WTC11 (cell line): ENCODE measurements at regions not wholly inside any gene's neighbourhood (a gene's known extent, or its start where the extent isn't known, plus 50 kb on each side); places are given as distances from the start of the nearest gene placed in this dataset.

ENCODE experiments used
- ATAC-seq: fragments of 200-7000 bp; cut with Tn5 transposase; 2 replicates; pipeline ENCODE4 v1.10.0; 2021; ENCODE audit warnings: mild to moderate bottlenecking, moderate library complexity
- CTCF ChIA-PET: fragments of 300-600 bp; sonication (Branson Sonifier 250); formaldehyde crosslinking; loops from one replicate; lab custom pipeline; 2021; ENCODE audit warnings: antibody characterized with exemption; lab: Charles Lee
- POLR2A ChIA-PET: fragments of 350-600 bp; sonication (Branson Sonifier 250); formaldehyde crosslinking; loops from one replicate; lab custom pipeline; 2021; ENCODE audit warnings: antibody characterized with exemption; lab: Charles Lee
- DNase-seq: peaks from one replicate; pipeline ENCODE4 v3.0.0; 2021; ENCODE audit warnings: low spot score
- H3K27ac Mint-ChIP-seq: 2 replicates; pipeline ENCODE4 v1.8.0; 2021; ENCODE audit warnings: mixed read lengths
- H3K27me3 Mint-ChIP-seq: 2 replicates; pipeline ENCODE4 v1.8.0; 2021; ENCODE audit warnings: low read depth, mild to moderate bottlenecking, moderate library complexity, mixed read lengths
- H3K36me3 Mint-ChIP-seq: 2 replicates; pipeline ENCODE4 v1.8.0; 2021; ENCODE audit warnings: mixed read lengths
- H3K4me1 Mint-ChIP-seq: 2 replicates; pipeline ENCODE4 v1.8.0; 2022; ENCODE audit warnings: mixed read lengths
- H3K4me3 Mint-ChIP-seq: 2 replicates; pipeline ENCODE4 v1.8.0; 2021; ENCODE audit warnings: mild to moderate bottlenecking, moderate library complexity, mixed read lengths
- H3K9me3 Mint-ChIP-seq: 2 replicates; pipeline ENCODE4 v1.8.0; 2021; ENCODE audit warnings: mixed read lengths
- ATF3 ChIP-seq: sonication (generic); formaldehyde crosslinking; conservative IDR thresholded peaks from 2 replicates; pipeline ENCODE4 v1.8.1; 2022; ENCODE audit warnings: mild to moderate bottlenecking, missing genetic modification reagents
- CREM ChIP-seq: sonication (generic); formaldehyde crosslinking; IDR thresholded peaks from 2 replicates; pipeline ENCODE4 v1.8.1; 2022; ENCODE audit warnings: mild to moderate bottlenecking, missing genetic modification reagents, moderate library complexity
- ELF4 ChIP-seq: sonication (generic); formaldehyde crosslinking; IDR thresholded peaks from 2 replicates; pipeline ENCODE4 v1.8.1; 2022; ENCODE audit warnings: low read depth, mild to moderate bottlenecking, moderate library complexity, missing genetic modification reagents
- GRHL2 ChIP-seq: fragments of 250-450 bp; sonication (Bioruptor Pico); IDR thresholded peaks from 2 replicates; pipeline ENCODE4 v1.8.0; 2022; ENCODE audit warnings: mild to moderate bottlenecking, moderate library complexity; ENCODE audit not compliant: insufficient replicate concordance, severe bottlenecking
- GTF2I ChIP-seq: fragments of 250-450 bp; sonication (Bioruptor Pico); conservative IDR thresholded peaks from 2 replicates; pipeline ENCODE4 v1.4.0; 2021; ENCODE audit warnings: mild to moderate bottlenecking
- MAX ChIP-seq: sonication (generic); formaldehyde crosslinking; IDR thresholded peaks from 2 replicates; pipeline ENCODE4 v1.8.0; 2022; ENCODE audit warnings: mild to moderate bottlenecking, missing genetic modification reagents
- MYBL2 ChIP-seq: sonication (generic); formaldehyde crosslinking; IDR thresholded peaks from 2 replicates; pipeline ENCODE4 v1.8.1; 2023; ENCODE audit warnings: mild to moderate bottlenecking, moderate library complexity, missing genetic modification reagents
- NFYB ChIP-seq: sonication (generic); formaldehyde crosslinking; conservative IDR thresholded peaks from 2 replicates; pipeline ENCODE4 v1.8.0; 2022; ENCODE audit warnings: low read depth, missing genetic modification reagents
- NR2C2 ChIP-seq: sonication (generic); formaldehyde crosslinking; IDR thresholded peaks from 2 replicates; pipeline ENCODE4 v1.8.0; 2022; ENCODE audit warnings: mild to moderate bottlenecking, missing genetic modification reagents
- PRDM15 ChIP-seq: sonication (generic); formaldehyde crosslinking; IDR thresholded peaks from 2 replicates; pipeline ENCODE4 v1.8.0; 2022; ENCODE audit warnings: missing genetic modification reagents
- RELA ChIP-seq: sonication (generic); formaldehyde crosslinking; IDR thresholded peaks from 2 replicates; pipeline ENCODE4 v1.8.1; 2022; ENCODE audit warnings: missing genetic modification reagents, mild to moderate bottlenecking, borderline replicate concordance
- STAT6 ChIP-seq: sonication (generic); formaldehyde crosslinking; conservative IDR thresholded peaks from 2 replicates; pipeline ENCODE4 v1.8.1; 2023; ENCODE audit warnings: mild to moderate bottlenecking, low read depth, missing genetic modification reagents, moderate library complexity
- ZNF219 ChIP-seq: sonication (generic); formaldehyde crosslinking; IDR thresholded peaks from 2 replicates; pipeline ENCODE4 v1.8.0; 2023; ENCODE audit warnings: missing genetic modification reagents, mild to moderate bottlenecking, borderline replicate concordance
- ZNF232 ChIP-seq: sonication (generic); formaldehyde crosslinking; IDR thresholded peaks from 2 replicates; pipeline ENCODE4 v1.8.0; 2022; ENCODE audit warnings: mild to moderate bottlenecking, missing genetic modification reagents
- ZNF263 ChIP-seq: sonication (generic); formaldehyde crosslinking; IDR thresholded peaks from 2 replicates; pipeline ENCODE4 v1.8.1; 2022; ENCODE audit warnings: low read depth, mild to moderate bottlenecking, moderate library complexity, missing genetic modification reagents
- TF ChIP-seq, protein P1 (sequence below): sonication (generic); formaldehyde crosslinking; IDR thresholded peaks from 2 replicates; pipeline ENCODE4 v1.8.1; 2022; ENCODE audit warnings: low read depth, missing genetic modification reagents, borderline replicate concordance
- TF ChIP-seq, protein P2 (sequence below): sonication (generic); formaldehyde crosslinking; IDR thresholded peaks from 2 replicates; pipeline ENCODE4 v1.8.1; 2022; ENCODE audit warnings: mild to moderate bottlenecking, moderate library complexity, missing genetic modification reagents
- TF ChIP-seq, protein P3 (sequence below): sonication (generic); formaldehyde crosslinking; IDR thresholded peaks from 2 replicates; pipeline ENCODE4 v1.8.1; 2023; ENCODE audit warnings: mild to moderate bottlenecking, missing genetic modification reagents, moderate library complexity
- TF ChIP-seq, protein P4 (sequence below): fragments of 250-450 bp; sonication (Bioruptor Pico); IDR thresholded peaks from 2 replicates; pipeline ENCODE4 v1.8.0; 2021; ENCODE audit warnings: mild to moderate bottlenecking

DNA sequence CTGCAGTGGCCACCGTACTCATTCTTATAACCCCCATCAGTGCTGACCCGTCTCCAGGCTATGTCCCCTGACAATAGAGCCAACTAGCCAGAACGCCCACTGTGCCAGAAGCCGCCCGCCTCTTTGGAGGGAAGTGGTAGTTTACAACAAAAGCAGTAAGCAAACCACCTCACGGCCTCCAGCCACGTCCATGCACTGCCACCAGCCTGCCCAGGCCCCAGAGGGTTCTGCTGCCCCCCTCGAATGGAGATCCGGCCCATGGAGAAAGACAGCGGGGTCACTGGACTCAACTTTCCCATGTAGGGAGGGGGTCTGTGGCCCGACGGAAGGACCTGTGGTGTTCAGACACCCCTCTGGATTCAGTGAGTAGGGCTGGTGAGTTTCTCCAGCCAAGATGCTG is 340.3 kb downstream of the CTTN start:
- Mint-ChIP-seq H3K4me1 (peaks cover 34% of the 10 kb centered on the region), H3K36me3 (no peaks in the 10 kb centered on the region), H3K27me3 (no peaks in the 10 kb centered on the region; the same call in 1 of the 2 replicates), H3K9me3 (no peaks in the 10 kb centered on the region), H3K27ac (no peak overlapping the region), H3K4me3 (no peak overlapping the region)
- no peak for DNase-seq
- CTCF ChIA-PET = no interaction called here
- POLR2A ChIA-PET = no interaction called here
- no peak for TF ChIP-seq GRHL2 (CRISPR knock-in tag)
- no peak for TF ChIP-seq ELF4 (CRISPR knock-in tag)
- no peak for TF ChIP-seq ZNF232 (CRISPR knock-in tag)
- TF ChIP-seq ATF3 (CRISPR knock-in tag) = no peak
- TF ChIP-seq, protein P1, sequence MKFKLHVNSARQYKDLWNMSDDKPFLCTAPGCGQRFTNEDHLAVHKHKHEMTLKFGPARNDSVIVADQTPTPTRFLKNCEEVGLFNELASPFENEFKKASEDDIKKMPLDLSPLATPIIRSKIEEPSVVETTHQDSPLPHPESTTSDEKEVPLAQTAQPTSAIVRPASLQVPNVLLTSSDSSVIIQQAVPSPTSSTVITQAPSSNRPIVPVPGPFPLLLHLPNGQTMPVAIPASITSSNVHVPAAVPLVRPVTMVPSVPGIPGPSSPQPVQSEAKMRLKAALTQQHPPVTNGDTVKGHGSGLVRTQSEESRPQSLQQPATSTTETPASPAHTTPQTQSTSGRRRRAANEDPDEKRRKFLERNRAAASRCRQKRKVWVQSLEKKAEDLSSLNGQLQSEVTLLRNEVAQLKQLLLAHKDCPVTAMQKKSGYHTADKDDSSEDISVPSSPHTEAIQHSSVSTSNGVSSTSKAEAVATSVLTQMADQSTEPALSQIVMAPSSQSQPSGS (CRISPR knock-in tag) = no peak
- no peak for TF ChIP-seq ZNF263 (CRISPR knock-in tag)
- no peak for TF ChIP-seq NFYB (CRISPR knock-in tag)
- TF ChIP-seq GTF2I = no peak
- TF ChIP-seq PRDM15 = no peak
- TF ChIP-seq STAT6 (CRISPR knock-in tag) = no peak
- TF ChIP-seq, protein P2, sequence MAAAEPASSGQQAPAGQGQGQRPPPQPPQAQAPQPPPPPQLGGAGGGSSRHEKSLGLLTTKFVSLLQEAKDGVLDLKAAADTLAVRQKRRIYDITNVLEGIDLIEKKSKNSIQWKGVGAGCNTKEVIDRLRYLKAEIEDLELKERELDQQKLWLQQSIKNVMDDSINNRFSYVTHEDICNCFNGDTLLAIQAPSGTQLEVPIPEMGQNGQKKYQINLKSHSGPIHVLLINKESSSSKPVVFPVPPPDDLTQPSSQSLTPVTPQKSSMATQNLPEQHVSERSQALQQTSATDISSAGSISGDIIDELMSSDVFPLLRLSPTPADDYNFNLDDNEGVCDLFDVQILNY (CRISPR knock-in tag) = no peak
- ATAC-seq = no peak

DNA sequence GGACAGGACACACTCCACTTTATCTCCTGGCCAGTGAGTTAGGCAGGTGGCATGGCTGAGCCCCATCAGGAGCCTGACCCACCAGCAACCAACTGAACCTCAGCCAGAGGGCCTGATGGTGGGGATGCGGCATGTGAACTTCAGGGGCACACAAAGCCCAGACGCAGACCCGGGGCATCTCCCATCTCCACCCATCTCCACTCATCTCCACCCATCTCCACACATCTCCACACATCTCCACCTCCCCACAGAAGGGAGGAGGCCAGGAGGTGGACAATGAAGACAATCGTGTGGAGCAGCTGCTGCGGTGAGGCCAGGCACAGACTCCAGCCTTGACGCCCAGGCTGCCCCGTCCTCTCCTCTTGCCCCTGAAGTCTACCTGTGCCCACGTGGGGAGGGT is 340.8 kb downstream of the CTTN start:
- Mint-ChIP-seq H3K4me1 (peaks cover 37% of the 10 kb centered on the region), H3K9me3 (no peaks in the 10 kb centered on the region), H3K27me3 (no peaks in the 10 kb centered on the region; the same call in 1 of the 2 replicates), H3K4me3 (no peak overlapping the region), H3K36me3 (no peaks in the 10 kb centered on the region), H3K27ac (no peak overlapping the region)
- ATAC-seq = no peak
- no peak for DNase-seq
- ChIA-PET POLR2A (no interaction called here), CTCF (no interaction called here)
- TF ChIP-seq, protein P3, sequence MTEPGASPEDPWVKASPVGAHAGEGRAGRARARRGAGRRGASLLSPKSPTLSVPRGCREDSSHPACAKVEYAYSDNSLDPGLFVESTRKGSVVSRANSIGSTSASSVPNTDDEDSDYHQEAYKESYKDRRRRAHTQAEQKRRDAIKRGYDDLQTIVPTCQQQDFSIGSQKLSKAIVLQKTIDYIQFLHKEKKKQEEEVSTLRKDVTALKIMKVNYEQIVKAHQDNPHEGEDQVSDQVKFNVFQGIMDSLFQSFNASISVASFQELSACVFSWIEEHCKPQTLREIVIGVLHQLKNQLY (CRISPR knock-in tag) = no peak
- TF ChIP-seq, protein P4, sequence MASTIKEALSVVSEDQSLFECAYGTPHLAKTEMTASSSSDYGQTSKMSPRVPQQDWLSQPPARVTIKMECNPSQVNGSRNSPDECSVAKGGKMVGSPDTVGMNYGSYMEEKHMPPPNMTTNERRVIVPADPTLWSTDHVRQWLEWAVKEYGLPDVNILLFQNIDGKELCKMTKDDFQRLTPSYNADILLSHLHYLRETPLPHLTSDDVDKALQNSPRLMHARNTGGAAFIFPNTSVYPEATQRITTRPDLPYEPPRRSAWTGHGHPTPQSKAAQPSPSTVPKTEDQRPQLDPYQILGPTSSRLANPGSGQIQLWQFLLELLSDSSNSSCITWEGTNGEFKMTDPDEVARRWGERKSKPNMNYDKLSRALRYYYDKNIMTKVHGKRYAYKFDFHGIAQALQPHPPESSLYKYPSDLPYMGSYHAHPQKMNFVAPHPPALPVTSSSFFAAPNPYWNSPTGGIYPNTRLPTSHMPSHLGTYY (CRISPR knock-in tag) = no peak
- TF ChIP-seq RELA (no peak), NR2C2 (no peak), CREM (CRISPR knock-in tag) (no peak), ZNF219 (CRISPR knock-in tag) (no peak), PRDM15 (no peak), ELF4 (CRISPR knock-in tag) (no peak), GTF2I (no peak), ZNF263 (CRISPR knock-in tag) (no peak), MYBL2 (CRISPR knock-in tag) (no peak), MAX (CRISPR knock-in tag) (no peak)
